NCI-H526 treated with DMSO at 0.1 percent for 48 hours (cell line): ENCODE measurements at regions not wholly inside any gene's neighbourhood (a gene's known extent, or its start where the extent isn't known, plus 50 kb on each side); places are given as distances from the start of the nearest gene placed in this dataset.
A peak's percentile ranks its signal among the peaks of the same experiment; 100 is the strongest.
"Not testable (repeated sequence)": the region's sequence is repeated elsewhere in the genome, so short reads cannot be mapped to it uniquely, and the experiment has no call there.

ENCODE experiments used
- DNase-seq: peaks from one replicate; lab custom pipeline; 2025; lab: John Stamatoyannopoulos, UW

GRCh38 chr1:30660241-30660640 is 63.1 kb downstream of the MATN1 start:
- DNase-seq = no peak

- no peak for DNase-seq
Observed at GRCh38 chr1:30659702-30660101, 63.7 kb downstream of the MATN1 start.

GRCh38 chr1:30658375-30658774 is 65.0 kb downstream of the MATN1 start:
- DNase-seq = not testable (repeated sequence)

- no peak for DNase-seq
Observed at GRCh38 chr1:30658014-30658336, 65.4 kb downstream of the MATN1 start.

GRCh38 chr1:30657131-30658013 is 66.0 kb downstream of the MATN1 start:
- DNase-seq = no peak

GRCh38 chr1:30656171-30656940 is 67.0 kb downstream of the MATN1 start:
- DNase-seq = no peak

- no peak for DNase-seq
Observed at GRCh38 chr1:30655672-30656071, 67.7 kb downstream of the MATN1 start.

- no peak for DNase-seq
Observed at GRCh38 chr1:30654188-30654587, 69.2 kb downstream of the MATN1 start.

GRCh38 chr1:30652152-30652841 is 71.1 kb downstream of the MATN1 start:
- no peak for DNase-seq

GRCh38 chr1:30651395-30651794 is 72.0 kb downstream of the MATN1 start:
- not testable (repeated sequence) for DNase-seq

GRCh38 chr1:30650968-30651320 is 72.4 kb downstream of the MATN1 start:
- DNase-seq = no peak

- no peak for DNase-seq
Observed at GRCh38 chr1:30650038-30650967, 73.1 kb downstream of the MATN1 start.

GRCh38 chr1:30649321-30649991 is 73.9 kb downstream of the MATN1 start:
- DNase-seq = peak; percentile 35

GRCh38 chr1:30648408-30649000 is 74.9 kb downstream of the MATN1 start:
- peak; percentile 89 for DNase-seq

GRCh38 chr1:30645807-30646206 is 77.6 kb downstream of the MATN1 start:
- no peak for DNase-seq

- no peak for DNase-seq
Observed at GRCh38 chr1:30642391-30643120, 80.8 kb downstream of the MATN1 start.

- DNase-seq = no peak
Observed at GRCh38 chr1:30641572-30642353, 81.6 kb downstream of the MATN1 start.

- no peak for DNase-seq
Observed at GRCh38 chr1:30639881-30640452, 83.4 kb downstream of the MATN1 start.

- DNase-seq = no peak
Observed at GRCh38 chr1:30638811-30639210, 84.6 kb downstream of the MATN1 start.
